Lung (tissue), 11 donors: ENCODE measurements at regions not wholly inside any gene's neighbourhood (a gene's known extent, or its start where the extent isn't known, plus 50 kb on each side); places are given as distances from the start of the nearest gene placed in this dataset.
A peak's percentile ranks its signal among the peaks of the same experiment; 100 is the strongest.

Source experiments
- ATAC-seq: fragments of 200-7000 bp; cut with Tn5 transposase; one replicate; pipeline ENCODE4 v1.9.1; 2020; ENCODE audit warnings: moderate number of reproducible peaks; ENCODE audit not compliant: insufficient read depth, low FRiP score
- DNase-seq, 3 donors: peaks; one replicate each; pipeline ENCODE4 v3.0.0-alpha.2; 2013 to 2017
- H3K27ac ChIP-seq, 2 donors: one replicate each; pipeline ENCODE4 v1.5.1; 2013; ENCODE audit warnings: mild to moderate bottlenecking in 2 of 2, moderate library complexity in 2 of 2, control low read depth in 1 of 2, inconsistent platforms in 1 of 2, low read depth in 1 of 2, low read length in 1 of 2
- H3K27me3 ChIP-seq, 3 donors: one replicate each; pipeline ENCODE4 v1.5.1; 2013; ENCODE audit warnings: low read length in 2 of 3; ENCODE audit not compliant: control insufficient read depth in 3 of 3, insufficient read depth in 3 of 3
- H3K36me3 ChIP-seq, 4 donors: one replicate each; pipeline ENCODE4 v1.5.1; 2013; ENCODE audit warnings: low read length in 4 of 4, mild to moderate bottlenecking in 1 of 4, moderate library complexity in 1 of 4; ENCODE audit not compliant: control insufficient read depth in 4 of 4, insufficient read depth in 4 of 4
- H3K4me1 ChIP-seq, 5 donors: one replicate each; pipeline ENCODE4 v1.5.1; 2013; ENCODE audit warnings: low read length in 5 of 5, mild to moderate bottlenecking in 2 of 5, moderate library complexity in 1 of 5; ENCODE audit not compliant: control insufficient read depth in 5 of 5, insufficient read depth in 5 of 5
- H3K4me3 ChIP-seq: one replicate; pipeline ENCODE4 v1.5.1; 2013; ENCODE audit warnings: mild to moderate bottlenecking, control low read depth, moderate library complexity
- H3K9ac ChIP-seq, 2 donors: one replicate each; pipeline ENCODE4 v1.5.1; 2013; ENCODE audit warnings: low read length in 2 of 2, control low read depth in 1 of 2; ENCODE audit not compliant: insufficient read depth in 1 of 2
- H3K9me3 ChIP-seq, 4 donors: one replicate each; pipeline ENCODE4 v1.5.1; 2013; ENCODE audit warnings: low read length in 3 of 4, mild to moderate bottlenecking in 1 of 4, moderate library complexity in 1 of 4; ENCODE audit not compliant: control insufficient read depth in 4 of 4, insufficient read depth in 3 of 4
- WGBS, 2 donors: extraction: QIAGEN DNeasy Blood & Tissue Kit; methylation state at CpG; one replicate each; pipeline ENCODE4 v1.1.7; 2013; 5-methylcytosine and 5-hydroxymethylcytosine counted together
- TF ChIP-seq, protein P1 (sequence below): IDR thresholded peaks from 2 replicates; pipeline ENCODE4 v1.5.1; 2012; ENCODE audit warnings: mild to moderate bottlenecking; ENCODE audit errors: control extremely low read depth, extremely low read depth
- donor health status: control.
- donor health status: control.
- donor health status: Bipolar disorder and iron deficiency.
- donor health status: healthy.
- donor health status: DM: yes; HTN: yes; CAD: no.

DNA sequence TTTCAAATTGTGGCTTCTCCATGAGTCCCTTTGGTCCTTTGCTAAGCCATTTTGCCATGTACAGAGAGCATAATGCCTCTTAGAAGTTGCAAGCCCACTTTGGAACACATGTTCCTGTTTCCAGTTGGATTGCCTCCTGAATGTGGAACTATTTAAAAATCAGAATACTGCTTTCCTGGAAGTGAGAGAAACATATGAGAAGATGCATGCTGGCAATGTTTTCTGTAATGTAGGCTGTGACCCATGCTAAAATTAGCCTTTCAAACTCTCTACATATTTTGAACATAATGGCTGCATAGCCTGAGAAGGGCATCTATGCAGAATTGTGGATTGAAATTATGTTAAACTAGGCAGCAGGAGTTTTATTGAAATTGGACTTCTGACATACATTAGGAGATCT lies 175.5 kb upstream of the PAPPA start:
- DNase-seq (peak in 2 of 3 donors; percentile 44 to 58), ATAC-seq (no peak)
- Histone ChIP-seq H3K36me3 (no peaks in the 10 kb centered on the region), H3K4me3 (no peak overlapping the region), H3K27me3 (no peaks in the 10 kb centered on the region), H3K4me1 (peaks cover 0 to 19% (median 3%) of the 10 kb centered on the region in 5 donors), H3K9me3 (no peaks in the 10 kb centered on the region), H3K9ac (no peak overlapping the region), H3K27ac (no peak overlapping the region)
- TF ChIP-seq, protein P1, sequence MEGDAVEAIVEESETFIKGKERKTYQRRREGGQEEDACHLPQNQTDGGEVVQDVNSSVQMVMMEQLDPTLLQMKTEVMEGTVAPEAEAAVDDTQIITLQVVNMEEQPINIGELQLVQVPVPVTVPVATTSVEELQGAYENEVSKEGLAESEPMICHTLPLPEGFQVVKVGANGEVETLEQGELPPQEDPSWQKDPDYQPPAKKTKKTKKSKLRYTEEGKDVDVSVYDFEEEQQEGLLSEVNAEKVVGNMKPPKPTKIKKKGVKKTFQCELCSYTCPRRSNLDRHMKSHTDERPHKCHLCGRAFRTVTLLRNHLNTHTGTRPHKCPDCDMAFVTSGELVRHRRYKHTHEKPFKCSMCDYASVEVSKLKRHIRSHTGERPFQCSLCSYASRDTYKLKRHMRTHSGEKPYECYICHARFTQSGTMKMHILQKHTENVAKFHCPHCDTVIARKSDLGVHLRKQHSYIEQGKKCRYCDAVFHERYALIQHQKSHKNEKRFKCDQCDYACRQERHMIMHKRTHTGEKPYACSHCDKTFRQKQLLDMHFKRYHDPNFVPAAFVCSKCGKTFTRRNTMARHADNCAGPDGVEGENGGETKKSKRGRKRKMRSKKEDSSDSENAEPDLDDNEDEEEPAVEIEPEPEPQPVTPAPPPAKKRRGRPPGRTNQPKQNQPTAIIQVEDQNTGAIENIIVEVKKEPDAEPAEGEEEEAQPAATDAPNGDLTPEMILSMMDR: no peak

DNA sequence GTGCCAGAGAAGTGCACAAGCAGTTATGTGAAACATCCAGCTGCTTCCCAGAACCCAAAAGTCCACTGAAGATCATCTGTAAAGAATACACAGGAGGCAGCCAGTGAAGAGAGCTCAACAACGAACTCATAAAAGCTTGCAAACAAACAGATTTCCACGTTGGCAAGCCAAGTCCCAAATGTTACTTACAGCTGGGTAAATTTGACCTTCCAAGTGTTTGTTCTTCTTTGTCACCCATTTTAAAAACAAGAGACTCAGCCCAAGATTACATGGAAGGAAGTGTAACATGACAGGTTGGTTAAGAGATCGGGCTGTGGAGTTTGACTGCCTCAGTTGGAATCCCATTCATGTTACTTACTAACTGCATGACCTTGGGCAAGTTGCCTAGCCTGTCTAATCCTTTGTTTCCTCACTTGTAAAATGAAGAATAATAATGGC lies 174.9 kb upstream of the PAPPA start:
- H3K36me3 ChIP-seq: no peaks in the 10 kb centered on the region
- no peaks in the 10 kb centered on the region for H3K9me3 ChIP-seq
- DNase-seq: peak; percentile 27 to 93 (median 86)
- peaks cover 0 to 19% (median 3%) of the 10 kb centered on the region in 5 donors for H3K4me1 ChIP-seq
- no peaks in the 10 kb centered on the region for H3K27me3 ChIP-seq
- TF ChIP-seq, protein P1: no peak
- H3K9ac ChIP-seq: no peak overlapping the region
- no peak overlapping the region for H3K27ac ChIP-seq
- no peak overlapping the region for H3K4me3 ChIP-seq
- 52 to 60% methylated on average over 3 of the region's 3 CpGs for WGBS, 2 donors
- ATAC-seq: no peak

DNA sequence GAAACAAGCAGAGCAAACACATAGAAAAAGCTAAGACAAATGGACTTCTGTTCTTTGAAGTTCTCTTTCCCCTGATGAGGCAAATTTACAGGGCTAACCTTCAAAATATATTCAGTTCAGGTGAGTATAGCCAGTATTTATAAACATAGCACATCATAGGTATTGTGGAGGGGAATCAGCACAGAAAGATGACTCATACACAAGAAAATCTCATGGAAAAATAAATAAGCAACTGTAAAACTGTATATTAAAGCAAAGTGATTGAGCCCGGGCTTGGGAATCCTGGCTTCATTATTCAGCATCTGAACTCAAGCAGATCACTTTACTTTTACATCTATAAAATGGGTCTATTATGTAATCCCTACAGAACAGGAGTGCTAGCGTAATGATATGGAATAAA lies 173.5 kb upstream of the PAPPA start:
- ATAC-seq: no peak
- H3K27ac ChIP-seq: no peak overlapping the region
- H3K4me3 ChIP-seq: no peak overlapping the region
- no peaks in the 10 kb centered on the region for H3K27me3 ChIP-seq
- 72 to 79% methylated on average over 2 of the region's 2 CpGs for WGBS, 2 donors
- DNase-seq: no peak
- H3K36me3 ChIP-seq: no peaks in the 10 kb centered on the region
- H3K9me3 ChIP-seq: no peaks in the 10 kb centered on the region
- TF ChIP-seq, protein P1: no peak
- H3K4me1 ChIP-seq: peaks cover 0 to 19% (median 3%) of the 10 kb centered on the region in 5 donors
- H3K9ac ChIP-seq: no peak overlapping the region

DNA sequence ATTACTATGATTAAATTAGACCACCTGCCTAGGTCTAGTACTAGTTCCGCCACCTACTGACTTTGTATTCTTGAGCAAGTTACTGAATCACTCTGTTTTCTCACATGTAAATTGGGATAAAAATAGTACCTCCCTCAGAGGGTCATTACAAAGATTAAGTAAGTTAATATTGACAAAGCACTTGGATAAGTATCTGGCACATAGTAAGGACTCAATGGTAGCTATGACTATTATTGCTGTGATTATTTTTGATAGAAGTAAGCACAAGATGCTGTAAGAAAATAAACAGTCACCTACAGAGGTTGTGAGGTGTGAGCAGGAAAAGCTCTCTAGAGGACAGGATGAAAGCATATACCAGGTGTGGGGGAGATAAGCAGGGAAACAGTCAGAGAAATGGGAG lies 173.1 kb upstream of the PAPPA start:
- H3K4me1 ChIP-seq: peaks cover 0 to 19% (median 3%) of the 10 kb centered on the region in 5 donors
- ATAC-seq (no peak), DNase-seq (no peak)
- TF ChIP-seq, protein P1: no peak
- no peaks in the 10 kb centered on the region for H3K9me3 ChIP-seq
- H3K4me3 ChIP-seq: no peak overlapping the region
- 75 to 77% methylated on average over 1 of the region's 1 CpG for whole genome bisulfite sequencing, 2 donors
- H3K36me3 ChIP-seq: no peaks in the 10 kb centered on the region
- H3K27ac ChIP-seq: no peak overlapping the region
- no peaks in the 10 kb centered on the region for H3K27me3 ChIP-seq
- no peak overlapping the region for H3K9ac ChIP-seq
